ENCODE measurements at regions not wholly inside any gene's neighbourhood (a gene's known extent, or its start where the extent isn't known, plus 50 kb on each side); places are given as distances from the start of the nearest gene placed in this dataset.

DNA sequence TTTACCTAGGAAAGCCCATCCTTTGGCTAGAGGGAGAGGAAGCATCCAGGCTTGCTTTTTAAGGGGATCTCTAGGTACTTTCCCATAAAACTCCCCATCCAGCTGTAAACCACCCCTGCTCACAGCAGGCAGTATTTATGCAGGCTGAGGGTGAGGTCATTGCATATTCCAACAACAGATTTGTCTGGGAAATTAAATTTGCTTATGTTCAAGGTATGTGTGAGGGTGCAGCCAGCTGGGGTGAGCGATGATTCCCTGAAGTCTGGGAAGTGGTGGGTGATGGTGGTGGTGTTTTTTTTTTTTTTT is 96.3 kb upstream of the C1QTNF9B start:
- TF ChIP-seq EZH2phosphoT487 (IDR thresholded peaks at IDR 0.05; ENCODE audit: borderline replicate concordance) = no peak
- TF ChIP-seq CTCF (conservative IDR thresholded peaks at IDR 0.05; ENCODE audit: low read length) = no peak

Measured in Loucy (cell line).